Liver (tissue), 8 donors: ENCODE measurements at regions not wholly inside any gene's neighbourhood (a gene's known extent, or its start where the extent isn't known, plus 50 kb on each side); places are given as distances from the start of the nearest gene placed in this dataset.

Experiments
- DNase-seq: peaks from one replicate; pipeline ENCODE4 v3.0.0-alpha.2; 2017; ENCODE audit warnings: low spot score
- H3K27ac ChIP-seq, 2 donors: one replicate each; pipeline ENCODE4 v1.7.0; 2013; ENCODE audit warnings: inconsistent platforms in 2 of 2, low read length in 2 of 2, control low read depth in 1 of 2, low read depth in 1 of 2, mild to moderate bottlenecking in 1 of 2
- H3K27me3 ChIP-seq, 4 donors: one replicate each; pipeline versions ENCODE4 v1.6.1 to v1.7.0; 2013; ENCODE audit warnings: low read length in 3 of 4, inconsistent platforms in 1 of 4, mild to moderate bottlenecking in 1 of 4, moderate library complexity in 1 of 4; ENCODE audit not compliant: control insufficient read depth in 4 of 4, insufficient read depth in 4 of 4
- H3K36me3 ChIP-seq, 4 donors: one replicate each; pipeline versions ENCODE4 v1.6.1 to v1.7.0; 2013; ENCODE audit warnings: low read length in 3 of 4, mild to moderate bottlenecking in 3 of 4, low read depth in 1 of 4, moderate library complexity in 1 of 4; ENCODE audit not compliant: control insufficient read depth in 4 of 4, insufficient read depth in 3 of 4
- H3K4me1 ChIP-seq, 4 donors: one replicate each; pipeline versions ENCODE4 v1.6.1 to v1.7.0; 2013; ENCODE audit warnings: low read length in 3 of 4, mild to moderate bottlenecking in 3 of 4, moderate library complexity in 1 of 4; ENCODE audit not compliant: control insufficient read depth in 4 of 4, insufficient read depth in 4 of 4
- H3K4me3 ChIP-seq, 3 donors: one replicate each; pipeline versions ENCODE4 v1.6.1 to v1.7.0; 2013; ENCODE audit warnings: low read length in 3 of 3, control low read depth in 1 of 3, low read depth in 1 of 3, mild to moderate bottlenecking in 1 of 3
- H3K9ac ChIP-seq, 2 donors: one replicate each; pipeline ENCODE4 v1.7.0; 2013; ENCODE audit warnings: low read length in 2 of 2, mild to moderate bottlenecking in 2 of 2, moderate library complexity in 2 of 2, control low read depth in 1 of 2, low read depth in 1 of 2
- H3K9me3 ChIP-seq, 4 donors: one replicate each; pipeline versions ENCODE4 v1.6.1 to v1.7.0; 2013; ENCODE audit warnings: low read length in 3 of 4; ENCODE audit not compliant: control insufficient read depth in 4 of 4
- CTCF ChIP-seq: fragments of 150-350 bp; IDR thresholded peaks from 2 replicates; pipeline ENCODE4 v1.5.1; 2017; ENCODE audit warnings: improper control_type of control experiment, low read depth, low read length; ENCODE audit not compliant: missing input control
- EGR1 ChIP-seq, 2 donors: IDR thresholded peaks; 2 replicates each; pipeline ENCODE4 v1.6.1; 2016 to 2018; ENCODE audit warnings: antibody characterized with exemption in 2 of 2, low read depth in 2 of 2
- FOXA1 ChIP-seq: IDR thresholded peaks from 2 replicates; pipeline ENCODE4 v1.6.1; 2016; ENCODE audit warnings: antibody characterized with exemption
- FOXA2 ChIP-seq: IDR thresholded peaks from 2 replicates; pipeline ENCODE4 v1.6.1; 2016; ENCODE audit warnings: antibody characterized with exemption
- GABPA ChIP-seq, 2 donors: IDR thresholded peaks in 1 of 2; conservative IDR thresholded peaks in 1 of 2; 2 replicates each; pipeline ENCODE4 v1.6.1; 2016; ENCODE audit warnings: antibody characterized with exemption in 2 of 2, mild to moderate bottlenecking in 1 of 2, moderate library complexity in 1 of 2
- HNF4A ChIP-seq, 2 donors: conservative IDR thresholded peaks; 2 replicates each; pipeline ENCODE4 v1.6.1; 2016; ENCODE audit warnings: antibody characterized with exemption in 2 of 2, mild to moderate bottlenecking in 2 of 2
- HNF4G ChIP-seq: IDR thresholded peaks from 2 replicates; pipeline ENCODE4 v1.6.1; 2016; ENCODE audit warnings: antibody characterized with exemption
- JUND ChIP-seq, 2 donors: IDR thresholded peaks; 2 replicates each; pipeline ENCODE4 v1.6.1; 2016; ENCODE audit warnings: antibody characterized with exemption in 2 of 2
- NR2F2 ChIP-seq: IDR thresholded peaks from 2 replicates; pipeline ENCODE4 v1.6.1; 2016; ENCODE audit warnings: antibody characterized with exemption
- RAD21 ChIP-seq, 2 donors: IDR thresholded peaks; 2 replicates each; pipeline ENCODE4 v1.6.1; 2016; ENCODE audit warnings: antibody characterized with exemption in 2 of 2, mild to moderate bottlenecking in 2 of 2
- RXRA ChIP-seq, 2 donors: IDR thresholded peaks; 2 replicates each; pipeline ENCODE4 v1.6.1; 2017 to 2018; ENCODE audit warnings: antibody characterized with exemption in 2 of 2, mild to moderate bottlenecking in 1 of 2
- SP1 ChIP-seq: IDR thresholded peaks from 2 replicates; pipeline ENCODE4 v1.6.1; 2018; ENCODE audit warnings: antibody characterized with exemption, mild to moderate bottlenecking
- TAF1 ChIP-seq: conservative IDR thresholded peaks from 2 replicates; pipeline ENCODE4 v1.6.1; 2016; ENCODE audit warnings: antibody characterized with exemption, mild to moderate bottlenecking
- YY1 ChIP-seq: IDR thresholded peaks from 2 replicates; pipeline ENCODE4 v1.6.1; 2016; ENCODE audit warnings: antibody characterized with exemption, mild to moderate bottlenecking
- ZBTB33 ChIP-seq: IDR thresholded peaks from 2 replicates; pipeline ENCODE4 v1.6.1; 2016; ENCODE audit warnings: antibody characterized with exemption
- WGBS: extraction: QIAGEN DNeasy Blood & Tissue Kit; methylation state at CpG from one replicate; pipeline ENCODE4 v1.1.7; 2013; 5-methylcytosine and 5-hydroxymethylcytosine counted together
- TF ChIP-seq, protein P1 (sequence below): IDR thresholded peaks from 2 replicates; pipeline ENCODE4 v1.6.1; 2016; ENCODE audit warnings: antibody characterized with exemption
- TF ChIP-seq, protein P2 (sequence below): IDR thresholded peaks from 2 replicates; pipeline ENCODE4 v1.6.1; 2016; ENCODE audit warnings: antibody characterized with exemption, mild to moderate bottlenecking
- TF ChIP-seq, protein P3 (sequence below): IDR thresholded peaks from 2 replicates; pipeline ENCODE4 v1.6.1; 2016; ENCODE audit warnings: antibody characterized with exemption
- donor health status: healthy.
- donor health status: healthy.
- donor health status: healthy.
- donor health status: healthy.
- donor health status: healthy.

DNA sequence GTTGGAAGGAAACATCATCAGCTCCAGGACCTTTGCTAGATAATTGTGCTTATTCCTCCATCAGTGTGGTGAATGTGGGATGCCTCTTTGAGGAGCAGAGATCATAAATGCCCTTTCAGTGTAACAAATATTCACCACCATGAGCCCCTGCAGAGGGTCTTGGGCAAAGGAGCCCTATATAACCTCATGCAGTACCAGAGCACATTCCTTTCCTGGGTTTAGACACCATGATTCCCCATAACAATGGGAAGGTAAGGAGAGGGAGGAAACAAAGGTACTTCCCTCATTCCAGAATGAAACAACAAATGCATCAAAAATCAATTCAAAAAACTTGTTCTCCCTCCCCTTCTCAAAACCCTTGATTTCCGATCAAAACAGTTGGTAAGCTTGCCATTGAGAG, 103.4 kb upstream of the PROX1 start:
- H3K36me3 ChIP-seq, result no peaks in the 10 kb centered on the region
- H3K9me3 ChIP-seq, result no peaks in the 10 kb centered on the region
- H3K4me3 ChIP-seq, result no peak overlapping the region
- DNase-seq, result no peak
- H3K27me3 ChIP-seq, result no peaks in the 10 kb centered on the region
- TF ChIP-seq EGR1 (IDR thresholded peaks at IDR 0.05; ENCODE audit: low read depth in 2 of 2), result no peak
- no peak for TF ChIP-seq RAD21 (IDR thresholded peaks at IDR 0.05)
- no peak for TF ChIP-seq GABPA (IDR thresholded peaks at IDR 0.05 in 1 of 2, conservative IDR thresholded peaks at IDR 0.05 in 1 of 2)
- TF ChIP-seq CTCF, result no peak
- TF ChIP-seq HNF4A (conservative IDR thresholded peaks at IDR 0.05), result no peak
- no peak for TF ChIP-seq HNF4G
- TF ChIP-seq FOXA2, result no peak
- no peak for TF ChIP-seq NR2F2
- TF ChIP-seq, protein P1, sequence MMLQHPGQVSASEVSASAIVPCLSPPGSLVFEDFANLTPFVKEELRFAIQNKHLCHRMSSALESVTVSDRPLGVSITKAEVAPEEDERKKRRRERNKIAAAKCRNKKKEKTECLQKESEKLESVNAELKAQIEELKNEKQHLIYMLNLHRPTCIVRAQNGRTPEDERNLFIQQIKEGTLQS, result no peak
- TF ChIP-seq, protein P2, sequence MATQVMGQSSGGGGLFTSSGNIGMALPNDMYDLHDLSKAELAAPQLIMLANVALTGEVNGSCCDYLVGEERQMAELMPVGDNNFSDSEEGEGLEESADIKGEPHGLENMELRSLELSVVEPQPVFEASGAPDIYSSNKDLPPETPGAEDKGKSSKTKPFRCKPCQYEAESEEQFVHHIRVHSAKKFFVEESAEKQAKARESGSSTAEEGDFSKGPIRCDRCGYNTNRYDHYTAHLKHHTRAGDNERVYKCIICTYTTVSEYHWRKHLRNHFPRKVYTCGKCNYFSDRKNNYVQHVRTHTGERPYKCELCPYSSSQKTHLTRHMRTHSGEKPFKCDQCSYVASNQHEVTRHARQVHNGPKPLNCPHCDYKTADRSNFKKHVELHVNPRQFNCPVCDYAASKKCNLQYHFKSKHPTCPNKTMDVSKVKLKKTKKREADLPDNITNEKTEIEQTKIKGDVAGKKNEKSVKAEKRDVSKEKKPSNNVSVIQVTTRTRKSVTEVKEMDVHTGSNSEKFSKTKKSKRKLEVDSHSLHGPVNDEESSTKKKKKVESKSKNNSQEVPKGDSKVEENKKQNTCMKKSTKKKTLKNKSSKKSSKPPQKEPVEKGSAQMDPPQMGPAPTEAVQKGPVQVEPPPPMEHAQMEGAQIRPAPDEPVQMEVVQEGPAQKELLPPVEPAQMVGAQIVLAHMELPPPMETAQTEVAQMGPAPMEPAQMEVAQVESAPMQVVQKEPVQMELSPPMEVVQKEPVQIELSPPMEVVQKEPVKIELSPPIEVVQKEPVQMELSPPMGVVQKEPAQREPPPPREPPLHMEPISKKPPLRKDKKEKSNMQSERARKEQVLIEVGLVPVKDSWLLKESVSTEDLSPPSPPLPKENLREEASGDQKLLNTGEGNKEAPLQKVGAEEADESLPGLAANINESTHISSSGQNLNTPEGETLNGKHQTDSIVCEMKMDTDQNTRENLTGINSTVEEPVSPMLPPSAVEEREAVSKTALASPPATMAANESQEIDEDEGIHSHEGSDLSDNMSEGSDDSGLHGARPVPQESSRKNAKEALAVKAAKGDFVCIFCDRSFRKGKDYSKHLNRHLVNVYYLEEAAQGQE, result no peak
- no peak for TF ChIP-seq TAF1
- no peak for TF ChIP-seq SP1
- TF ChIP-seq FOXA1, result no peak
- TF ChIP-seq, protein P3, sequence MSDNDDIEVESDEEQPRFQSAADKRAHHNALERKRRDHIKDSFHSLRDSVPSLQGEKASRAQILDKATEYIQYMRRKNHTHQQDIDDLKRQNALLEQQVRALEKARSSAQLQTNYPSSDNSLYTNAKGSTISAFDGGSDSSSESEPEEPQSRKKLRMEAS, result no peak
- WGBS, result 0% methylated on average over 1 of the region's 1 CpG
- H3K9ac ChIP-seq, result no peak overlapping the region
- no peak overlapping the region for H3K27ac ChIP-seq
- H3K4me1 ChIP-seq, result no peaks in the 10 kb centered on the region

- H3K4me1 ChIP-seq, result no peaks in the 10 kb centered on the region
- H3K4me3 ChIP-seq, result no peak overlapping the region
- no peaks in the 10 kb centered on the region for H3K36me3 ChIP-seq
- H3K27me3 ChIP-seq, result no peaks in the 10 kb centered on the region
- no peak overlapping the region for H3K27ac ChIP-seq
- H3K9me3 ChIP-seq, result no peaks in the 10 kb centered on the region
- no peak for DNase-seq
- no peak overlapping the region for H3K9ac ChIP-seq
- 91% methylated on average over 4 of the region's 4 CpGs for WGBS
- no peak for TF ChIP-seq TAF1
- no peak for TF ChIP-seq SP1
- TF ChIP-seq FOXA2, result no peak
- TF ChIP-seq RXRA (IDR thresholded peaks at IDR 0.05), result no peak
- TF ChIP-seq JUND (IDR thresholded peaks at IDR 0.05), result no peak
- no peak for TF ChIP-seq ZBTB33
- no peak for TF ChIP-seq FOXA1
- TF ChIP-seq, protein P1, result no peak
- no peak for TF ChIP-seq NR2F2
- no peak for TF ChIP-seq EGR1 (IDR thresholded peaks at IDR 0.05; ENCODE audit: low read depth in 2 of 2)
- TF ChIP-seq YY1, result no peak
- TF ChIP-seq RAD21 (IDR thresholded peaks at IDR 0.05), result no peak
- no peak for TF ChIP-seq HNF4G
- no peak for TF ChIP-seq HNF4A (conservative IDR thresholded peaks at IDR 0.05)
- no peak for TF ChIP-seq CTCF
- TF ChIP-seq, protein P2, result no peak
These were observed 102.8 kb upstream of the PROX1 start for GRCh38 chr1:213884942-213885341.
